ENCODE measurements at regions not wholly inside any gene's neighbourhood (a gene's known extent, or its start where the extent isn't known, plus 50 kb on each side); places are given as distances from the start of the nearest gene placed in this dataset.

DNA sequence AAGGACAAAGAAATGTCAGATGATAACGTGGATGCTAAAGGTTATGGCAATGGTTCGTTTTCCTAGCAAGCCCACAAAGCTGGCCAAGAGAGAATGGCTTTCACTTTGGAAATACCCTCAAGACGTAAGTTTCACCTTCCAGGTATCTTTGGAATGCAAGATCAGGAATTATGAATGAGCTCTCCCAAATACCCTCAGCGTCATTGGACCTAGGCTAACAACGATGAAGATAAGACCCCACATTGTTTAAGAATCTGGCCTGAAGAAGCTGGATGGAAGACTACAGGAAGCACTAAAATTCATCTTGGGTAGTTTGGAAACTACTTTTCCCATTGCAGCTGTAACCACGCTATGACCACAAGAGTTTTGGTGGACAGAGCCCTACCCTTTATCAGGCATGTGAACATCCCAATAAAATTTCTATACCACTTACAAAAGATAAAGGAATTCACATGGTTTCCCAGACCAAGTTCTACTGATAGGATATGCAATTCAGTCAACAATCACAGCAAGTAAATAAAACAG is 111.9 kb downstream of the KDR start:
- no peaks in the 10 kb centered on the region for H3K36me3 Mint-ChIP-seq (ENCODE audit: low read depth)
- H3K4me3 Mint-ChIP-seq, result no peak overlapping the region
- DNase-seq (ENCODE audit: low read depth, low spot score), result no peak
- H3K9me3 Mint-ChIP-seq, result peaks cover 10% of the 10 kb centered on the region
- TF ChIP-seq, protein P1, sequence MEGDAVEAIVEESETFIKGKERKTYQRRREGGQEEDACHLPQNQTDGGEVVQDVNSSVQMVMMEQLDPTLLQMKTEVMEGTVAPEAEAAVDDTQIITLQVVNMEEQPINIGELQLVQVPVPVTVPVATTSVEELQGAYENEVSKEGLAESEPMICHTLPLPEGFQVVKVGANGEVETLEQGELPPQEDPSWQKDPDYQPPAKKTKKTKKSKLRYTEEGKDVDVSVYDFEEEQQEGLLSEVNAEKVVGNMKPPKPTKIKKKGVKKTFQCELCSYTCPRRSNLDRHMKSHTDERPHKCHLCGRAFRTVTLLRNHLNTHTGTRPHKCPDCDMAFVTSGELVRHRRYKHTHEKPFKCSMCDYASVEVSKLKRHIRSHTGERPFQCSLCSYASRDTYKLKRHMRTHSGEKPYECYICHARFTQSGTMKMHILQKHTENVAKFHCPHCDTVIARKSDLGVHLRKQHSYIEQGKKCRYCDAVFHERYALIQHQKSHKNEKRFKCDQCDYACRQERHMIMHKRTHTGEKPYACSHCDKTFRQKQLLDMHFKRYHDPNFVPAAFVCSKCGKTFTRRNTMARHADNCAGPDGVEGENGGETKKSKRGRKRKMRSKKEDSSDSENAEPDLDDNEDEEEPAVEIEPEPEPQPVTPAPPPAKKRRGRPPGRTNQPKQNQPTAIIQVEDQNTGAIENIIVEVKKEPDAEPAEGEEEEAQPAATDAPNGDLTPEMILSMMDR (conservative IDR thresholded peaks at IDR 0.05), result no peak
- peaks cover 4% of the 10 kb centered on the region for H3K4me1 Mint-ChIP-seq
- peaks cover 15% of the 10 kb centered on the region for H3K27me3 Mint-ChIP-seq (ENCODE audit: low read depth)
- no peak overlapping the region for H3K27ac Mint-ChIP-seq (ENCODE audit: unreplicated experiment)

DNA sequence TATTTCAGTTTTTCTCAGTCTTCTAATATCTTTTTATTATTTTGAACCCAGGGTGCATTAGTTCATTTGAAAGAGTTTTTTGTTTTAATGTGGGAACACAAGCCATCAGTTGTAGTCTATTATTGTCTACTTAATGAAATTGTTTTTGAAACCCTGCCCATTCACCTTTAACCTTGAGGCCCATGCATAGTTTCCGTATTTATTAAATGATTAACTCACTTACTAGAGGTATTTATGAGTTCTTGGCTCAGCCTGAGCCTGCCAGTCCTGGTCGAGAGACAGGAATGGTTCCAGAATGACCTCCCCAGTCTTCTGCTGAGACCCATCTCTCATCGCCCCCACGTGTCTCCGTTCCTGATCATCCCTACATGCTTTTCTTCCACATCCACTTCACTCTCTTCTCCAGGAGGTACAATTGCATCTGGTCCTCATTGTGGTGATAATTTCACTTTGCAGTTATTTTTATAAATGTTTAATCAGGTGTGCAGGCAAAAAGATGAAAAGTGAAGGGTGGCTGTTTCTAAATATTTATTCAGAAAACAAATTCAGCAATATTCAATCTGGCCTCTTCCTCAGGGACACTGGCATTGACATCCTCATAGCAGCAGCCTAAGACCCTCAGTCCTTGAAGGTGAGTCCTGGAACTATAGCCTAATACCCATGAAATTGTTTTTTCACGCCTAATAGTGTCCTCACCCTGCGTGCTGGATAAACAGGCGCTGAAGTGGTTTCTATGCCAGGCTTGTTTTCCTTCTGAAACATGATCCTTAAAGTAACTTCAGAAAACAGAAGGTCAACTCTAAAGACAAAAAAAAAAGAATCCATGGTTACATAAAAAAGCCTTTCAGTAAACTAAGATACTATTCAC is 112.8 kb downstream of the KDR start:
- no peak for DNase-seq (ENCODE audit: low read depth, low spot score)
- peaks cover 10% of the 10 kb centered on the region for H3K9me3 Mint-ChIP-seq
- TF ChIP-seq, protein P1 (conservative IDR thresholded peaks at IDR 0.05), result no peak
- no peak overlapping the region for H3K27ac Mint-ChIP-seq (ENCODE audit: unreplicated experiment)
- peaks cover 15% of the 10 kb centered on the region for H3K27me3 Mint-ChIP-seq (ENCODE audit: low read depth)
- no peaks in the 10 kb centered on the region for H3K36me3 Mint-ChIP-seq (ENCODE audit: low read depth)
- no peak overlapping the region for H3K4me3 Mint-ChIP-seq
- peaks cover 4% of the 10 kb centered on the region for H3K4me1 Mint-ChIP-seq

DNA sequence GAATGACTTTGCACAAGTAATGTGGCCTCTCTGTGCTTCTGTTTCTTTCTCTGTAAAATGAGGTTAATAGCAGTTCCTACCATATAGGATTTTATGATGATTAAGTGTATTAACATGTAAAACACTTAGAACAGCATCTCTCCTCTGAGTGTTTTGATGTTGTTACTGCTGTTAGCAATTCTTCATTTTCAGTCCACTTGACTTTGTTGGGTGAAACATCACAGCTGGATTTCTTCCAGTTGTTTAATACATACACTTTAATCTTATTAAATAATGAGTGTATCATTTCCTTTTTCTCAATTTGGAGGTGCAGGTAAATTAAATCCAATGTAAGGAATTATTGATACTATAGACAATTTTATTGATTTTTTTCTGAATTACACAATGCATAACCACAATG is 113.6 kb downstream of the KDR start:
- no peak for DNase-seq (ENCODE audit: low read depth, low spot score)
- H3K4me1 Mint-ChIP-seq, result peaks cover 4% of the 10 kb centered on the region
- TF ChIP-seq, protein P1 (conservative IDR thresholded peaks at IDR 0.05), result no peak
- H3K9me3 Mint-ChIP-seq, result peaks cover 10% of the 10 kb centered on the region
- H3K27me3 Mint-ChIP-seq (ENCODE audit: low read depth), result peaks cover 15% of the 10 kb centered on the region
- H3K4me3 Mint-ChIP-seq, result no peak overlapping the region
- no peak overlapping the region for H3K27ac Mint-ChIP-seq (ENCODE audit: unreplicated experiment)
- no peaks in the 10 kb centered on the region for H3K36me3 Mint-ChIP-seq (ENCODE audit: low read depth)

DNA sequence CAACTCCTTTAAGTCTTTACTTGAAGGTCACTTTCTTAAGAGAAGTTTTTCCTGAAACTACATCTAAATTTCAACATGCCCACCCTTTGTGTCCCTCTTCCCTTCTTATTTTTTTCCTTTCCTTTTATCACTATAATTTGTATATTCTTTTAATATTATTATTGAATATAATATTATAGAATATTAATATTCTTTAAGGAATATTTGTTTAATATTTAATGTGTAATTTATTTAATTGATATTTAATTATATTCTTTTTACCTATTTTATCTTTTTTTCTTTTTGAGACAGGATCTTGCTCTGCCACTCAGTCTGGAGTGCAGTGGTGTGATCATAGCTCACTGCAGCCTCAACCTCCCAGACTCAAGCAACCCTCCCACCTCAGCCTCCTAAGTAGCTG is 114.8 kb downstream of the KDR start:
- peaks cover 4% of the 10 kb centered on the region for H3K4me1 Mint-ChIP-seq
- no peak overlapping the region for H3K27ac Mint-ChIP-seq (ENCODE audit: unreplicated experiment)
- H3K27me3 Mint-ChIP-seq (ENCODE audit: low read depth), result peaks cover 16% of the 10 kb centered on the region
- no peaks in the 10 kb centered on the region for H3K36me3 Mint-ChIP-seq (ENCODE audit: low read depth)
- H3K9me3 Mint-ChIP-seq, result peaks cover 10% of the 10 kb centered on the region
- no peak overlapping the region for H3K4me3 Mint-ChIP-seq
- TF ChIP-seq, protein P1 (conservative IDR thresholded peaks at IDR 0.05), result no peak
- no peak for DNase-seq (ENCODE audit: low read depth, low spot score)

DNA sequence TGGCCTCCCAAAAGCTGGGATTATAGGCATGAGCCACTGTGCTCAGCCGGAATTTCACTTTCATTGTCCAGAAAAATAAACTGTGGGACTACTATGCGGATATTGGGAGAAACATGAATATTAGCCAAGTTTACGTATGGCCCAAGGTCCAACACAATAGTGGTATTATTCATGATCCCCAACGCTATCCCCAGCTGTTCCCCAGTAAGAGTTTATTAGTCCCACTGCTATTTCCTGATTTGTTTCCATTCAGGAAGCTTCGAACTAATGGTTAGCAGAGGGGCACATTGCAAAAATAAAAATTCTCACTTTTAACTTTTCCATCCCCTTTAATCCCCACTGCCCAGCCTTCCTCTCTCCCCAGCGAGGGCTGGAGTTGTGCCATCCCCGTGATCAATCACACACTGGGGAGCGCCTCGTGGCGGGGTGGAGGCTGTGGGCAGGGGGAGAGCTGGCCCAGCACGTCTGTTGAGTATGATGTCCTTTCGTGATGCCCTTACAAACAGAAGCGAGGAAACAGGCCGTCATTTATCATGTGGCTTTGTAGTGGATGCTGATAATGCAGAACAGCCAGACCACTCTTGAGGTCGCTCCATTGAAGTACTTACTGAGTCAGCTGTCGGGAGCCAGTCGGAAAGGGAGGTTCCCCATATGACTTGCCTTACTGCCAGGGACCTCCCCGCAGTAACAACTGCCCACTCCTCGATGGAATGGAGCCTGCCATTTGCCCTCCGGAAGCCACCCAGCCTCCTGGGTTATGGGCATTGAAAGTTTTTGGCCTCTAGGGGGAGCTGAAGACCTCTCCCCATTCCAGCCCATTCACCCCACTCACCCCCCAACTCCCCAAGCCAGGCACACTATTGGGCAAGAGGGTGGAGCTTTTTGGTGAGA is 117.0 kb downstream of the KDR start:
- H3K27me3 Mint-ChIP-seq (ENCODE audit: low read depth), result peaks cover 10% of the 10 kb centered on the region
- H3K36me3 Mint-ChIP-seq (ENCODE audit: low read depth), result no peaks in the 10 kb centered on the region
- H3K4me1 Mint-ChIP-seq, result peaks cover 4% of the 10 kb centered on the region
- no peak overlapping the region for H3K27ac Mint-ChIP-seq (ENCODE audit: unreplicated experiment)
- H3K4me3 Mint-ChIP-seq, result no peak overlapping the region
- DNase-seq (ENCODE audit: low read depth, low spot score), result no peak
- H3K9me3 Mint-ChIP-seq, result peaks cover 10% of the 10 kb centered on the region
- TF ChIP-seq, protein P1 (conservative IDR thresholded peaks at IDR 0.05), result peak; percentile 15

All from neural crest cell (in vitro differentiated cells).